Omental fat pad (tissue), 3 donors: ENCODE measurements at regions not wholly inside any gene's neighbourhood (a gene's known extent, or its start where the extent isn't known, plus 50 kb on each side); places are given as distances from the start of the nearest gene placed in this dataset.
"Not testable (repeated sequence)": the region's sequence is repeated elsewhere in the genome, so short reads cannot be mapped to it uniquely, and the experiment has no call there.

Source experiments
- ATAC-seq: fragments of 150-250 bp; one replicate; pipeline ENCODE4 v1.9.1; 2016; ENCODE audit warnings: mild to moderate bottlenecking, moderate library complexity; ENCODE audit not compliant: low FRiP score
- DNase-seq: peaks from one replicate; pipeline ENCODE4 v3.0.0-alpha.2; 2019; ENCODE audit warnings: low spot score
- TF ChIP-seq, protein P1 (sequence below), 3 donors: fragments of 450-650 bp; IDR thresholded peaks; one replicate each; pipeline ENCODE4 v1.5.1; 2016 to 2017; ENCODE audit warnings: antibody characterized with exemption in 3 of 3, mild to moderate bottlenecking in 3 of 3, moderate library complexity in 2 of 3

DNA sequence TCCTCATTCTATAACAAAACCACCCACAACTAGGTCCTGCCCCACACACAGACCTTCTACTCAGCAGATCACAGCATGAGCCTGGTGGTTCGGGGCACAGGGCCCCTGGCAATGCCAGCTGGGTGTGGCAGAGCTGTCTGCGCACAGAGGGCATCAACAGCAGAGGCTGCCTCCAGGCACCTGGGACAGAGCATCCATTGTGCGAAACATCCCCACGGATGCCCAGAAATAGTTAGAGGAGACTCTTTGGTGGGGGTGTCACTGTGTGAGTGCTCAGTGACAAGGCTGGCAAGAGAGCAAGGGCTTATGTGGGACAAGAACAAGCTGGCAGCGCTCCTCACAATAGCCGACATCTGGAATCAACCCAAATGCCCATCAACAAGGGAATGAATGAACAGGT is 487.4 kb upstream of the PROK2 start:
- TF ChIP-seq, protein P1, sequence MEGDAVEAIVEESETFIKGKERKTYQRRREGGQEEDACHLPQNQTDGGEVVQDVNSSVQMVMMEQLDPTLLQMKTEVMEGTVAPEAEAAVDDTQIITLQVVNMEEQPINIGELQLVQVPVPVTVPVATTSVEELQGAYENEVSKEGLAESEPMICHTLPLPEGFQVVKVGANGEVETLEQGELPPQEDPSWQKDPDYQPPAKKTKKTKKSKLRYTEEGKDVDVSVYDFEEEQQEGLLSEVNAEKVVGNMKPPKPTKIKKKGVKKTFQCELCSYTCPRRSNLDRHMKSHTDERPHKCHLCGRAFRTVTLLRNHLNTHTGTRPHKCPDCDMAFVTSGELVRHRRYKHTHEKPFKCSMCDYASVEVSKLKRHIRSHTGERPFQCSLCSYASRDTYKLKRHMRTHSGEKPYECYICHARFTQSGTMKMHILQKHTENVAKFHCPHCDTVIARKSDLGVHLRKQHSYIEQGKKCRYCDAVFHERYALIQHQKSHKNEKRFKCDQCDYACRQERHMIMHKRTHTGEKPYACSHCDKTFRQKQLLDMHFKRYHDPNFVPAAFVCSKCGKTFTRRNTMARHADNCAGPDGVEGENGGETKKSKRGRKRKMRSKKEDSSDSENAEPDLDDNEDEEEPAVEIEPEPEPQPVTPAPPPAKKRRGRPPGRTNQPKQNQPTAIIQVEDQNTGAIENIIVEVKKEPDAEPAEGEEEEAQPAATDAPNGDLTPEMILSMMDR (IDR thresholded peaks at IDR 0.05), result no peak
- DNase-seq (no peak), ATAC-seq (no peak)

GRCh38 chr3:72271923-72272322 is 487.0 kb upstream of the PROK2 start:
- DNase-seq (no peak), ATAC-seq (no peak)
- TF ChIP-seq, protein P1 (IDR thresholded peaks at IDR 0.05), result no peak

DNA sequence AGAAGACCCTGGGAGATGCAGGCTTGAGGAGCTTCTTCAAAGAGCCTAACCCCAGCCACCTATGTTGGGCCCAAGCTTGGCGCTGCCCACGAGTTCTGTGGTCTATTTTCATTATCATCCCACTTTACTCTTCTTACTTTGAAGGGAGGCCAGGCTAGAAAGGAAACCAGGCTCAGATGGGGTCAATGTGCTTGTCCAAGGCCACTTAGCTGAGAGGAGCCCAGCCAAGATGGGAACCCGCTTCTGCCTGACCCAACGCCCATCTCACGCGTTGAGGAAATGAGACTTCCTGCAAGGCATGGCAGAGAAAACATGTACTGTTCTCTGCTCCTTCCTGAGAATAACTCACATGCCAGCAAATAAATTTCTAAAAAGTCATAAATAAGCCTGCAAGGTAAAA is 486.3 kb upstream of the PROK2 start:
- TF ChIP-seq, protein P1 (IDR thresholded peaks at IDR 0.05), result no peak
- DNase-seq (no peak), ATAC-seq (no peak)

DNA sequence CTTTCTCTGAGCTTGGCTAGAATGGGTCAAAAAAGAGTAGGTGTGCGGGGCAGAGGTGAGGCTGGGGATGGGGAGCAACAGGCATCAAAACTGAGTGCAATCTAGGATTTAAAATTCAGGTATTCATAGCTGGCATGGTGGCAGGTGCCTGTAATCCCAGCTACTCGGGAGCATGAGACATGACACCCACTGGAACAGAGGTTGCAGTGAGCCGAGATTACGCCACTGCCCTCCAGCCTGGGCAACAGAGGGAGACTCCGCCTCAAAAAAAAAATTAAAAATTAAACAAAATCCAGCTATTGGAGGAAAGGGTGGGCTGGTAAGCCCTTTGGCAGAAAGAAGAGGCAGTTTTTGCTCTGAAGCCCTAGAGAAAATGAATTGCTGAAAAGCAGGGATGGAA is 485.8 kb upstream of the PROK2 start:
- DNase-seq (no peak), ATAC-seq (no peak)
- TF ChIP-seq, protein P1 (IDR thresholded peaks at IDR 0.05), result no peak

DNA sequence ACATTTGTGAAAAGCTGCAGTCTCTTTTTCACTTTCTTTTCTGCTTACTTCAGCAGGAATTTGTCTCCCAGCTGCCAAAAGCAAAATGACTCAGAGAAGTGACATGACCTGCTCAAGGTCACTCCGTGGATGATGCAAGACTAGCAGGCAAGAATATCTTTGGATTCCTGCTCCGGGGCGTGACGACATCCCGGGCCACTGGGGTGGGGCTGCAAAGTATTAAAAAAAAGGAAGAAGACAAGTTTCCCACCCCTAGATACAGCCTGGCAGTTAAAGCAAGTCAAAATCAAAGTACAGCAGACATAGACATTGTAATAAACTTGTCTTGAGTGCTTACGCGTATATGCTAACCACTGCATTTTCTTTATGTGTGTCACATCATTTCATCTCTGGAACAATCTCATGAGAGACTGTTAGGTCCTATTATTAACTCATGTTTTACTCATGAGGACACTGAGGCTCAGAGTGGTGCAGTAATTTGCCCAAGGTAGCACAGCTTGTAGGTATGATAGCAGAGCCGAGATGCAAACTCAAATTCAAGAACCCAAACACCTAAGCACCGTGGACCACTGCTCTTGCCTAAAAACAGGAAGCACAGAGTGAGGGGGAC is 485.2 kb upstream of the PROK2 start:
- TF ChIP-seq, protein P1 (IDR thresholded peaks at IDR 0.05), result no peak
- DNase-seq (peak; percentile 85), ATAC-seq (peak; percentile 75)

DNA sequence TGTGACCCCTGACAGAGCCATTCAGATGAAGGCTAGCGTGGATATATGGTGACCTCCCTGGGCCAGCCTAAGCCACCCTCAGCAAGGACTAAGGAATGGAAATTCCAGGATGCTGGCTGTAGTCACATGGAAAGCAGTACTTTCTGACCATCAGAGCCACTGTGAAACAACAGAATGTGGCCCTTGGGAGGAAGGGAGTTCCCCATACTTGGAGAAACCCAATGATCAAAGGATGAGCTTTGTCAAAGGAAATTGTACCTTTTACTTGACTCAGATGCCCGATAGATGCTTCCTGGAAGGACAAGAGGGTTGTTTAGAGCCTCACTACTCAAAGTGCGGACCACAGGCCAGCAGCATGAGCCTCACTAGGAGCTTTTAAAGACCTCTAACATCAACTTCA is 484.5 kb upstream of the PROK2 start:
- DNase-seq (no peak), ATAC-seq (no peak)
- TF ChIP-seq, protein P1 (IDR thresholded peaks at IDR 0.05), result no peak

GRCh38 chr3:72266921-72267524 is 482.1 kb upstream of the PROK2 start:
- not testable (repeated sequence) for DNase-seq, ATAC-seq
